GM12891 (cell line): ENCODE measurements at regions not wholly inside any gene's neighbourhood (a gene's known extent, or its start where the extent isn't known, plus 50 kb on each side); places are given as distances from the start of the nearest gene placed in this dataset.

Experiments used
- PAX5 ChIP-seq: IDR thresholded peaks from 2 replicates; pipeline ENCODE4 v1.6.1; 2011; ENCODE audit warnings: low read length, moderate library complexity, mild to moderate bottlenecking; ENCODE audit not compliant: insufficient read depth, severe bottlenecking
- POLR2A ChIP-seq: IDR thresholded peaks from 2 replicates; pipeline ENCODE4 v1.6.1; 2011; ENCODE audit warnings: low read depth, low read length, control low read depth
- POLR2AphosphoS5 ChIP-seq: IDR thresholded peaks from 2 replicates; pipeline ENCODE4 v1.6.1; 2011; ENCODE audit warnings: low read depth, low read length, control low read depth
- TAF1 ChIP-seq: IDR thresholded peaks from 2 replicates; pipeline ENCODE4 v1.6.1; 2011; ENCODE audit warnings: low read depth, low read length, control low read depth

DNA sequence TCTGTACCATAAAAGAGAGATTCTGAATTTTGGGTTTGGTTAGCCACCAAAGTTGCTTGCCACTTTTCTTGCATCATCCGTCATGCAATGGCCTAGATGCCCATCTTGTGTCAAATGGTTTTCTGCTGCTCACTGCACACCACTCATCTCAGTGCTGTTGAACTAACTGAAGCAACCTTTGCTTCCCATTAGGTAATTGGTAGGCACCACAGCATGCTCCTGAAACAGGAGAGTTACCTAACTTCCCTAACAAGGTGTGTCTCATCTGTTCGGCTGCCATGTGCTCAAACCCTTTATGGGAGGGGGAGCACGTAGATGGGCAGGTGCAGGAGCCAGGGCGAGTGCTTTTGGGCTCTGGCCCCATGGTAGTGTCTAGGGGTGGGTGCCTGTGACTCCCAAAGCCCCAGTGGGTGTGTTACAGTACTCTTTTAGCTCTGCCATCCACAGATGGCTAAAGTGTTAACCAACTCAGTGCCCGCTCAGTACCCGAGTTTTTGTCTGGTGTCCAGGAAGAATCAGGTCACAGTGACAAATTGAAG, 147.4 kb upstream of the SPACA1 start:
- TF ChIP-seq POLR2A: no peak
- TF ChIP-seq PAX5: no peak
- no peak for TF ChIP-seq POLR2AphosphoS5
- no peak for TF ChIP-seq TAF1
